GM12865 (cell line): ENCODE measurements at regions not wholly inside any gene's neighbourhood (a gene's known extent, or its start where the extent isn't known, plus 50 kb on each side); places are given as distances from the start of the nearest gene placed in this dataset.

Experiments used
- DNase-seq: peaks from one replicate; pipeline ENCODE4 v3.0.0; 2010; ENCODE audit warnings: low read depth
- H3K4me3 ChIP-seq: 2 replicates; pipeline ENCODE4 v1.5.1; 2011; ENCODE audit warnings: mild to moderate bottlenecking, low read depth, low read length, control low read depth
- CTCF ChIP-seq: IDR thresholded peaks from 2 replicates; pipeline ENCODE4 v1.5.1; 2011; ENCODE audit warnings: low read length, control low read depth, low read depth, inconsistent platforms; ENCODE audit not compliant: insufficient read depth; ENCODE audit errors: missing control alignments

- TF ChIP-seq CTCF = no peak
- H3K4me3 ChIP-seq = no peak overlapping the region
- no peak for DNase-seq
Measured at GRCh38 chr6:170134031-170134470, 156.8 kb downstream of the DLL1 start.

GRCh38 chr6:170132561-170132991 lies 158.3 kb downstream of the DLL1 start:
- no peak for DNase-seq
- H3K4me3 ChIP-seq = no peak overlapping the region
- no peak for TF ChIP-seq CTCF

GRCh38 chr6:170132011-170132521 lies 158.8 kb downstream of the DLL1 start:
- TF ChIP-seq CTCF = no peak
- no peak overlapping the region for H3K4me3 ChIP-seq
- no peak for DNase-seq

- no peak for TF ChIP-seq CTCF
- H3K4me3 ChIP-seq = no peak overlapping the region
- no peak for DNase-seq
Measured at GRCh38 chr6:170131351-170131750, 159.5 kb downstream of the DLL1 start.

GRCh38 chr6:170130771-170131241 lies 160.1 kb downstream of the DLL1 start:
- no peak overlapping the region for H3K4me3 ChIP-seq
- TF ChIP-seq CTCF = no peak
- no peak for DNase-seq

GRCh38 chr6:170130201-170130621 lies 160.7 kb downstream of the DLL1 start:
- DNase-seq = no peak
- TF ChIP-seq CTCF = no peak
- H3K4me3 ChIP-seq = no peak overlapping the region

GRCh38 chr6:170129691-170130171 lies 161.1 kb downstream of the DLL1 start:
- TF ChIP-seq CTCF = no peak
- no peak for DNase-seq
- no peak overlapping the region for H3K4me3 ChIP-seq
